Bronchial epithelial cell (primary cell): ENCODE measurements at regions not wholly inside any gene's neighbourhood (a gene's known extent, or its start where the extent isn't known, plus 50 kb on each side); places are given as distances from the start of the nearest gene placed in this dataset.

Source experiments
- DNase-seq: peaks from one replicate; pipeline ENCODE4 v3.0.0-alpha.2; 2010; ENCODE audit warnings: low read depth
- FAIRE-seq: peaks from 2 replicates; lab custom pipeline; 2011; peaks lifted over from hg19 to GRCh38; lab: Jason Lieb, UNC
- H3K27me3 ChIP-seq: 2 replicates; pipeline ENCODE4 v1.5.1; 2011; ENCODE audit warnings: low read length; ENCODE audit not compliant: control insufficient read depth, insufficient read depth
- H3K36me3 ChIP-seq: 2 replicates; pipeline ENCODE4 v1.5.1; 2011; ENCODE audit warnings: low read length; ENCODE audit not compliant: control insufficient read depth, insufficient read depth
- H3K4me3 ChIP-seq: 2 replicates; pipeline ENCODE4 v1.5.1; 2011; ENCODE audit warnings: mild to moderate bottlenecking, low read depth, low read length, control low read depth
- CTCF ChIP-seq: IDR thresholded peaks from 2 replicates; pipeline ENCODE4 v1.5.1; 2011; ENCODE audit warnings: mild to moderate bottlenecking, moderate library complexity, low read length, control low read depth, inconsistent platforms; ENCODE audit not compliant: insufficient read depth, severe bottlenecking

- H3K27me3 ChIP-seq = no peaks in the 10 kb centered on the region
- FAIRE-seq (no peak), DNase-seq (no peak)
- no peak overlapping the region for H3K4me3 ChIP-seq
- TF ChIP-seq CTCF = no peak
- H3K36me3 ChIP-seq = no peaks in the 10 kb centered on the region
Observed at GRCh38 chr6:145286916-145287315, 448.4 kb downstream of the EPM2A start.

GRCh38 chr6:145289573-145289972 lies 445.7 kb downstream of the EPM2A start:
- DNase-seq (no peak), FAIRE-seq (no peak)
- Histone ChIP-seq H3K27me3 (no peaks in the 10 kb centered on the region), H3K36me3 (no peaks in the 10 kb centered on the region), H3K4me3 (no peak overlapping the region)
- no peak for TF ChIP-seq CTCF

- no peak for FAIRE-seq
Observed at GRCh38 chr6:145290122-145290521, 445.2 kb downstream of the EPM2A start.

GRCh38 chr6:145292066-145292465 lies 443.3 kb downstream of the EPM2A start:
- H3K27me3 ChIP-seq = no peaks in the 10 kb centered on the region
- no peak for TF ChIP-seq CTCF
- no peaks in the 10 kb centered on the region for H3K36me3 ChIP-seq
- DNase-seq = no peak
- no peak overlapping the region for H3K4me3 ChIP-seq
- no peak for FAIRE-seq

More at GRCh38 chr6:145290122-145290521, 445.2 kb downstream of the EPM2A start:
- no peak overlapping the region for H3K4me3 ChIP-seq
- no peaks in the 10 kb centered on the region for H3K27me3 ChIP-seq
- DNase-seq = no peak
- no peak for TF ChIP-seq CTCF
- H3K36me3 ChIP-seq = no peaks in the 10 kb centered on the region

GRCh38 chr6:145294942-145295341 lies 440.4 kb downstream of the EPM2A start:
- FAIRE-seq = no peak

More at GRCh38 chr6:145294942-145295341, 440.4 kb downstream of the EPM2A start:
- no peak for TF ChIP-seq CTCF
- no peaks in the 10 kb centered on the region for H3K27me3 ChIP-seq
- H3K4me3 ChIP-seq = no peak overlapping the region
- no peak for DNase-seq
- H3K36me3 ChIP-seq = no peaks in the 10 kb centered on the region
